ENCODE measurements at regions not wholly inside any gene's neighbourhood (a gene's known extent, or its start where the extent isn't known, plus 50 kb on each side); places are given as distances from the start of the nearest gene placed in this dataset.
"Not testable (repeated sequence)": the region's sequence is repeated elsewhere in the genome, so short reads cannot be mapped to it uniquely, and the experiment has no call there.

DNA sequence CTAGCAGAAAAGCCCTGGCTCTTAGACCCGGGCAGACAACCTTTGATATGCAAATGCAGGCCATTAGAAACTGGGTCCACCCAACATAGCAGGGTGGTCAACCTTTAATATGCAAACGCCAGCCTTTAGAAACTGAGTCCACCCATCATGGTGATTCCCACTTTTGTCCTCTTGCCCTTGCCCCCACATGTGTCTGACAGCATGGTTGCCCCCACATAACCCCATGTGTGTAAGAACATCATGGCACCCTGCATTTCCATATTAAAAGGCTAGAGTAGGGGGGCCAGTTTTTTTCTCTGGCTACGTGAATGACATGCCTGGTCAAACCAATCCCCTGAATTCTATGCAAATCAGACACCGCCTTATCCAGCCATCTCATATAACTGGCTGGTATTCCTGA lies 273.2 kb upstream of the PRDM9 start:
- no peak for DNase-seq

DNA sequence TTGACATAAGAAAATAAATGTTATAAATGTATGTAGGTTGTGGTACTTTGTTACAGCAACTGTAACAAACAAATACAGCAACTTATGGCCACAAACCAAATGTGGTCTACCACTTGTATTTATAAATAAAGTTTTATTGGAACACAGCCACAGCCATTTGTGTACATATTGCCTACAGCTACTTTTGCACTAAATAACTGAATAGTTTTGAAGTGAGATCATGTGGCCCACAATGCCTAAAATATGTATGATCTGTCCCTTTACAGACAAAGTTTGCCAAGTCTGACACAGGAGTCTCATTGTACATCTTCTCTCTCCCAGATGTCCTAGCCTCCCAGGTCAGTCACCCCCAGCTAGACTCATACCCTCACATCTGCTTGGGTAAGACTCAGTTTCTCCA lies 283.6 kb upstream of the PRDM9 start:
- DNase-seq: no peak

DNA sequence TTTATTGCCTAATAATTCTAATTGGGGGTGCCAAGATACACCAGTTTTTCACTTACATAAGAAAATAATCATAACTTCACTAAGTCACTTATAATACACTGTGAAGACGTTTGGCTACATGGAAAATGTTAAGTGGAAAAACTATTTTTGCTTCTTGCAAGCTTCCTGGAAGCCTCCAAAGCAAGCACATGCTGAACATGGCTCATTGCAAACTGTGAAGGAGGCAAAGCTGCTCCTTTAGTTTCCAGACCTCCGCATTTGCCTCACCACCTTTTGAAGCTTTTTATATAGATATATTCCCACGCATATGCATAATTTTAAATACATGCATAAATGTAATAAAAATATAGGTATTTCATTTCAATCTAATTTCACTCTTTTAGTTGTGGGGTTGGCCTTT lies 285.6 kb upstream of the PRDM9 start:
- no peak for DNase-seq

DNA sequence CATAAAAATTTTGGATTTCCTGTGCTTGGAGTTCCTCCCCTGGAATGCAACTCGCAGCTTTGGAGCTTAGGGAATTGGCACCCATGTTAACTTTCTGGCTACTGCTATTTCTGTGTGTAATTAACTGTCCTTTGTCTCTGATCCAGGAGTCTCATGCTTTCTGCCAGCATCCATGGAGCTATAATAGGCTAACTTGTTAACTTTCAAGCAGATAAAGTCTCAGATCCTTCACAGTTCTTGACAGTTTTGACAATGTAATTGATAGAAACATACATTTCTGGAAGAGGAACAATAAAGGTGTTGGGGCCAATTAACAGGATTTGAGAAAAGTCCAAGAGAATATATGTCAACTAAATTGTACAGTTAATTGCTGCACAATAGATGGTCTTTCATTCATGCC lies 290.2 kb upstream of the PRDM9 start:
- DNase-seq: no peak

DNA sequence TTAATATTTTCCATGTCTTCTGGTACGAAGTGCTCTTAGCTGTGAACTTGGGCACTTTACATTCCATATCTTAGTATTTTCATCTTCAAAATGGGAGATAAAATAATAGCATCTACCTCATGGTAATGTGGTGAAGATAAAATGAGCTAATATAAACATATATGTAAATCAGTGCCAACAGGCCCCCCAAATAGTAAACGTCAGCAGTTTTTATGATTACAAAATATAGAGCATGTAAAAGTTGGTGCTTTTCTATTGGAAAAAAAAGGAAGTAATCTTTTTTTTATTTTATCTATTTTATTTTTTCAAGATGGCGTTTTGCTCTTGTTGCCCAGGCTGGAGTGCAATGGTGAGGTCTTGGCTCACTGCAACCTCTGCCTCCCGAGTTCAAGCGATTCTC lies 291.1 kb upstream of the PRDM9 start:
- DNase-seq: no peak

DNA sequence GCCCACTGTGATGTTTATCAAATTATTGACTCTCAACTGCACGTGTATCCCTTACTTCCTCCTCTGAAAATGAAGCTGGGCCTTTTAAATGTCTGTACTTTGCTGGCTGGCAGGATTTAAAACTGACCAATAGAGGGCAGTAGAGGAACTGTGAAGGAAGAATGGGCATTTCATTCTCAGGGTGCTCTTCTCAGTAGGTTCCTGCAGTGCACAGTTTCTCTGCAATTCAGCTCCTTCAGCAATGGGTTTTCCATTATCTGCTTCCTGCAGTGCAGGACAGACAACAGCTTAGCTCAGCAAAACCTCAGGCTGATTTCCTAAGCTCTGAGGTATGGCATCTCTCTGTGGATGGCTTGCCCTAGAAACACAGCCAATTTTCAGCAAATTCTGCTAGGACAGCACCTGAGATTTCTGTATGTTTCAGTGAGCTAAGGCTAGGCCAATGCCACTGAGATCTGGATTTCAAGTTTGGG lies 298.4 kb upstream of the PRDM9 start:
- peak; percentile 43 for DNase-seq

DNA sequence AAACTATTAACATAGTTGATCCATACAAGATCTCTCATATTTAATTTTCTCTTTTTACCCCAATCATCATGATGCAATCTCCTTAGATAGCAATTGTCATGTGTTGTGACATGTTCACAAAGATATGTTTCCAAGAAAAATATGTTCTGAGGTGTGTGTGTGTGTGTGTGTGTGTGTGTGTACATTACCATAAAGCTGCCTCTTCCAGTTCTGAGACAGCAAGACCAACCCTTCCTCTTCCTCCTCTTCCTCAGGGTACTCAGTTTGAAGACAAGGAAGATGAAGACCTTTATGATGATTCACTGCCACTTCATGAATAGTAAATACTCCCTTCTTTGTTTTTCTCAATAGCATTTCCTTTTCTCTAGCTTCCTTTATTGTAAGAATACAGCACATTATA lies 303.3 kb upstream of the PRDM9 start:
- no peak for DNase-seq

DNA sequence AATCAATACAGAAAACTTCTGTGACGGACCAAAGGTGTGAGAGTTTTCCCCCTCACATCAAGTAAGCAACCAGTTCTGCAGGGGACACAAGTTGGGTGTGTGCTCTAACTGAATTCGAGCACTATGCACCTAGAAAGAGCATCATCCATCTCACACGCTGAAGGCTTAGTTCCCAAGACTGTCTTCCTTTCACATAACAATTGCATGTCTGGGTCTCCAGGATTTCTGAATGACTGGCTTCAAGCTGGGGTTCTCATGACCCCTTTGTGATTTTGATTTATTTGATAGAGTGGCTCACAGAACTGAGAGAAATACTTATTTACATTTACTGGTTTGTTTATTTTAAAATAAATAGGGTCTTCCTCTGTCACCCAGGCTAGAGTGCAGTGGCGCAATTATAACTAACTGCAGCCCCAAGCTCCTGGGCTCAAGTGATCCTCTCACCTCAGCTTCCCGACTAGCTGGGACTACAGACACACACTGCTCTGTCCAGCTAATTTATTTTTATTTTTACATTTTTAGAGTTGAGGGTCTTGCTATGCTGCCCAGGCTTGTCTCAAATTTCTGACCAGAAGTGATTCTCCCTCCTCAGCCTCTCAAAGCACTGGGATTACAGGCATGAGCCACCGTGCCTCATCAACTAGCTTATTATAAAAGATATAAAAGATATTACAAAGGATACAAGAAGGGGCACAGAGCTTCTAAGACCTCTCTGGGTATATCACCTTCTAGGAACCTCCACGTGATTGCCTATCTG lies 316.7 kb upstream of the CDH12 start:
- no peak for DNase-seq

DNA sequence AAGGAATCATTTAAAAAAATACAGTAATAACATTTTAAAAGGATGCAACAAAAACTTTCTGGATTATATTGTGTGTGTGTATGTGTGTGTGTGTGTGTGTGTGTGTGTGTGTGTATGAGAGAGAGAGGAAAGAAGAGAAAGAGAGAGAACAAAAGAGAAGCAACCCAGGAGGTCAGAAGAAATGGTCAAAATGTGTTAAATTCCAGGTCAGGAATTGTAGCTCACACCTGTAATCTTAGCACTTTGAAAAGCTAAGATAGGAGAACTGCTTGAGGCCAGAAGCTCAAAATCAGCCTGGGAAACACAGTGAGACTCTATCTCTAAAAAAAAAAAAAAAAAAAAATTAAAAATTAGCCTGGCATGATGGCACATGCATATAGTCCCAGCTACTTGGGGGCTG lies 311.8 kb upstream of the CDH12 start:
- no peak for DNase-seq

DNA sequence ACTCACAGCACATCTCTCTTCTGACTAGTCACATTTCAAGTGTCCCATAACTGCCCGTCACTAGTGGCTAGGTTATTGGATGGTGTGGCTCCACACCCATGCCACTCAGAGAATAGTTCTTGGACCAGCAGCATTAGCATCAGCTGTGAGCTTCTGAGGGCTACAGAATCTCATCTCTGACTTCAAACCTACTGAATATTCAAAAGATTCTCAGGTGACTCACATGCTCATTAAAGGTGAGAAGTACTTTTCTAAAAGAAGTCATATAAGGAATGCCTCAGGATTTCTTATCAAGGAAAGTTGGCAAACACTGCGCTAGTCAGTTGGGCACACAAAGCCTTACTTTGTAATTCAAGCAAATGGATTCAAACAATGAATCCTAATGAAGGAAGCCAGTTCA lies 305.0 kb upstream of the CDH12 start:
- no peak for DNase-seq

DNA sequence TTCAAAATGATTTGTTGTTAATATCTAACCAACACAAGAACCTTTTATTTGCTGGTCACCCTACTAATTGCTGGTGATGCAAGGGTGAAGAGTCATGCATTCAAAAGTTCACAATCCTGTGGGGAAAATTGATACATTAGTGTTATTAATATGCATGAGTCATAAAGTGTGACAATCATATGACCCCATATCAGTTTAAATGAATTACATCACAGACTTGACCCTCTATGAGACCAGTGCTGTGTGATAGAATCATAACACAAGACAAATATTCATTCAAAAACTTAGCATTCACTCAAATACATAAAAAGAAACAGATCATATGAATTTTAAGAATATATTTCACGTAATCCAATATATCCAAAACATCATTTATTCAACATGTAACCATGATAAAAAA lies 304.6 kb upstream of the CDH12 start:
- no peak for DNase-seq

DNA sequence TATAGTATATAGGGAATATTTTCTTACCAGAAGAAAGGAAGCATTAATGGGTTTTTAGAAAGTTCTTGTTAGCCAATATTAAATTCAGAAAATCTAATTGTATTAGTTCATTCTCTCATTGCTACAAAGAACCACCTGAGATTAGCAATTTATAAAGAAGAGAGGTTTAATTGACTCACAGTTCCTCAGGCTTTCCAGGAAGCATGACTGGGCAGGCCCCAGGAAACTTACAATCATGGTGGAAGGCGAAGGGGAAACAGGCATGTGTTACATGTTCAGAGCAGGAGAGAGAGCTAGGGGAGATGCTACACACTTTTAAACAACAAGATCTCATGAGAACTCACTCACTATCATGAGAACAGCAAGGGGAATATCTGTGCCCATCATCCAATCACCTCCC lies 304.0 kb upstream of the CDH12 start:
- DNase-seq: no peak

DNA sequence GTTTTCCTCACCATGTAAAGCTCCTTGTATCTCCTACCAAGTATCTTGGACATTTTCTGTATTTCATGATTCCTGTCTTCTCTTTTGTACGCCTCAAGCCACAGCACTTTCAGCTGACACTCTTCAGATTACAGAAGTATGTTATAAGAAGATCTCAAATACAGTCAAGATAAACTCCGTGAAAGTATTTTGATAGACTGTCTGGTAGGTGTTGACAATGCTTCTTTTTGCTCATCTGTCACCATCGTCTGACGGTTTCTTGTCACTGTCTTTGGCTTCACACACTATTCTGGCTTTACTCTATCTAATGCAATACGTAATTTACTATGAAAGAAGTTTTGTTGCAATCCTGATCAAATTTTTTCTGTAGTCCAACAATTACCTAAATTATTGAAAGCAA lies 294.5 kb upstream of the CDH12 start:
- DNase-seq: no peak

DNA sequence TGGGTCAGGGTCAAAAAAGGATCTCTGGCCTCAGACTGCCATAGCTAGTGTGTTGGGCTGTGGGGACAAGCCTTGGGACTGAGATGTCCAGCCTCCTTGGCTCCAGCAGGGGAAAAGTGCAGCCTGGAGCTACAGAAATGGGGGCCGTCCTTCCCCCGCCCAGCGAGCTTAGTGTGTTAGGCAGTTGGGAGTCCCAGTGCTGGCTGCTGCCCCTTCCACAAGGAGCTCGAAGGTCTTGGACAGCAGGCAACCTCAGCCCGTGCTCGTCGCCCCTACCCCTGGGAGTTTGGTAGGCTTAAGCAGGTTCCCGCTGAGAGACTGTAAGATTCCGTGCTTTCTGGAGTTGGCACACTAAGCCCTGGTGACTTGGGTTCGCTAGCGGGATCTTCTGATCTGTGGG lies 293.0 kb upstream of the CDH12 start:
- no peak for DNase-seq

DNA sequence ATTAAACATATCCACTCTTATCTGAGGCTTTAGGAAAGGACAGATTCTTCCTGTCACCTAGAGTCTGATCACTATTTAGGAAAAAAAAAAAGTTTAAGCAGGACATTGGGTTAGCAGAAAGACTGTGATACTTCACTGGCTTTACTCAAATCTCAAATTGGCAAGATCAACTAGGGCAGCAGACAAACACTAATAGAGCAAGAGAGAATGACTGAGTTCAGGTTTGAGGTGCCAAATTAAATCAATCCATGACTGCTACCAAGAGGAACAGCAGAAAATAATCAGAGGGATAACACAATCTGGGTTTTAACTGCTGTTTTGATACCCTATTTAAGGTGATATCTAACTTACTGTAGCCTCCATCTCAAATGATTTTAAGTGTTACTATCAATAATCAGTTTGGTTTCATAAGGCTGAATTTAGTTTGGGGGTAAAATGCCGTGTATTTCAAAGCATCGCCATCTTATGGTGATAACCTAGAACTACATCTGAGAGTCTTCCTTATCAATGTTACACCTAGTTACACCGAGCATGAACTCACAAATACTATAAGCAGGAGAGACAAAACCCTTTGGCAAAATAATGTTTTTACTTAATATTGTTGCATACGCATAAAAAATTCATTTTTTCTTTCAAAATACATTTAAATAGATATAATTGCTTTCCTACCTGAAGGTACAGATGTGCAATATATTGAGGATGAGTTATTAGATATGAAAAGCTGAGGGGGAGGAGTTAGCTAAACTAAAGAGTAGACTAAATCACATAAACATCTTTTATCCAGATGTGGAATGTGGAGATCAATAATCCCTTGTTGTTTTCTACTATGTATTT lies 286.4 kb upstream of the CDH12 start:
- DNase-seq: no peak

DNA sequence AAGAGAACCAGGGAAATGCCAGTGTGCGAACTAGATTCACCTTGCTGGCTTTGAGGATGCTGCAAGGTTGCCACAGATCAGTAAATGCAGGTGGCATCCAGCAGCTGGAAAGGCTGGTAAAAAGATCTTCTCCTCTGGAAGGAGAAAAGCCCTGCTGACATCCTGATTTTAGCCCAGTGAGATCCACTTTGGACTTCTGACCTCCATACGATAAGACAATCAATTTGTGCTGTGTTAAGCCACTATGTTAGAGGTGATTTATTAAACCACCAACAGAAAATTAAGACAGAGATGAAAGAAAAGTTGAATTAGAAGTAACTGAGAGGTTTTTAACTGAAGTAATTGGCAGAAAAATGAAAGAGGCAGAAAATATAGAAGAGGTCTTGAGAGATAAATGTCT lies 283.8 kb upstream of the CDH12 start:
- no peak for DNase-seq

DNA sequence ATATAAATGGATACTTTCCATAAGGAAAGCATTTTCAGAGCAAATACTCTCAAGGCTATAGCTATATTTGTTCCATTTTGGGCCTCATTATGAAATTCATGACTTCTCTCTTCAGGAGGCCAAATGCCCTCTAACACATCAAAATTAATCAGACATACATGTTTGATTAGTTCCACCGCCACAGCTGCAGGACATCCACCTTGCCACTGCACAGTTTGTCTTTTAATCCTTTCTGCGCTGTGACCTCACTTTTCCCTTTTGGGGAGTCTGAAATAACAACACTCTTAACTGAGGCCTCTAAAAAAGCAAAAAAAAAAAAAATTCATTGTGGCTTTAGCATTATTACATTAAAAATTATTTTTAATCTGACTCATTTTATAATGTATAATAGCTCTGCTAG lies 279.1 kb upstream of the CDH12 start:
- DNase-seq: no peak

DNA sequence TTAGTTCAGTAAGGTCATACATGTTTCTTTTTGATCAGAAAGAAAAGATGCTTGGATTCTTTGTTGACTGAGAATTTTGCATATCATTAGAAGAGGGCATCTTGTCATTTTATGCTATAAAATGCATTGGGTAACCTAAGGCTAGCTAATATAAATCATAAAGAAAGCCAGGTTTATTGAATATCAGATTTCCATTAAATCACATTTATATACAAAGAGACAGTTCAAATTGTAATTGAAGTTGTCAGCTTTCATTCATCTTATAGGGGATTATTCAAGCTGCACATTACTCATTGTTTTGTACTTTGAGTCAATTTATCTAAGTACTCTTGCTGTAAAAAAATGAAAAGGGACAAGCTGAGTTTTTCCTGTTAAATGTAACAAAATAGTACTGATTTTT lies 259.1 kb upstream of the CDH12 start:
- no peak for DNase-seq

DNA sequence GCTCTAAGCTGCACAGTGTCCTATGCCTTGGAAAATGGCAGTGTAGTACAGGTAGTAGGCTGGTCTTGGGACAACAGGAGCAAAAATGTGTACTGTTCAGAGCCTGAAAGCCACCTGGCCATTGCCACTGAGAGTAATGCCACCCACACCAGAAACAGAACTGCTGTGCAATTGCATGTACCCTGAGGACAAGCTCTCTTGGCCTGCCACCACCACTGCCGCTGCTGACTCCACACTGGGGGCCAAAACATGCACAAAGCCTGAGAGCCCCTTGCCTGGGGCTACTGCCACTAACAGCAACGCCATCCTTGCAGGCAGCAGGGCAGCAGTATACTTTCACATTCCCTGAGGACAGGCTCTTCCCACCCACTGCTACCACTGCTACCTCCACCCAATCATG lies 251.9 kb upstream of the CDH12 start:
- DNase-seq: no peak

DNA sequence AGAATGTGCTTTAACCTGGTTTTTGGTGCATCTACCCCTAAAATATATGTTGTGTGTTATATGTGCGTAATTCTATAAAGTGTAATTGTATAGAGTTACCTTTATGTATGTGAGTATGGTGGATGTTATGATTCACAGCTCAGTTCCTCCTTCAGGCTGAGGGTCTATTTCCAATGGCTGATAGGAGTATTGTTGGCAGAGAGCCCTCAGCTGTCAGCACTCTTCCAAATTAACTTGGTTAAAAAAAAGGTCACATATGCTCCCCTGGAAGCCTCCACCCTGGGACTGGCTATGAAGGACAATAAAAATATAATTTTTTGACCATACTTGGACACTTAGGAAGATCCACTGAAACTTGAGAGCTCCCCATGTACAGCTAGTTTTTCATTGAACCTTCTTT lies 250.4 kb upstream of the CDH12 start:
- DNase-seq: no peak

DNA sequence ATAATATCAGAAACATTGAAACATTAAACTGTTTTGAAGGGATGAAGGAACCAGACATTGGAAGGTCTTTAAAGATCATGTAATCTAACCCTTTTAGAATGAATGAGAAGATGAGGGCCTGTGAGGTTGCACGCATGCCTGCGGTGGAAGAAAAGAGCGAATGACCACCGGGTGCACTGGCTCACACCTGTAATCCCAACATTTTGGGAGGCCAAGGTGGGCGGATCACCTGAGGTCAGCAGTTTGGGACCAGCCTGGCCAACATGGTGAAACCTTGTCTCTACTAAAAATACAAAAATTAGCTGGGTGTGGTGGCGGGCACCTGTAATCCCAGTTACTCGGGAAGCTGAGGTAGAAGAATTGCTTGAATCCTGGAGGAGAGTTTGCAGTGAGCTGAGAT lies 242.3 kb upstream of the CDH12 start:
- not testable (repeated sequence) for DNase-seq

DNA sequence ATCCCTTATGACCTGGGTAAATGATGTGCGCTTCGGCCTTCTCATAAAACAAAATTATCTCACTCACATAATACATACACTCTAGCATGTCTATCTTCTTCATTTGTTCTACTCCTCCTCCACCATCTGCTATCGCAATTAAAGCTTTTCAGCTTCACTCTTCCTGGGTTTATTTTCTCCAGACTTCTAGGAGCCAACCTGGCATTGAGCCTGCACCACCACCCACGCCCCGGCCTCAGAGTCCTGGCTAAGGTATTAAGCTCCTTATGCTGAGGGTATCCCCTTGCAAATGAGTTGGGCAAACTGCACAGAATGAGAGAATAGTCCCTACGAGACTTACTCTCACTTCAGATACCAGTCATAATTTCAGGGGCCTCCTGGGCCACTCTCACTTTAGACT lies 236.1 kb upstream of the CDH12 start:
- DNase-seq: no peak

DNA sequence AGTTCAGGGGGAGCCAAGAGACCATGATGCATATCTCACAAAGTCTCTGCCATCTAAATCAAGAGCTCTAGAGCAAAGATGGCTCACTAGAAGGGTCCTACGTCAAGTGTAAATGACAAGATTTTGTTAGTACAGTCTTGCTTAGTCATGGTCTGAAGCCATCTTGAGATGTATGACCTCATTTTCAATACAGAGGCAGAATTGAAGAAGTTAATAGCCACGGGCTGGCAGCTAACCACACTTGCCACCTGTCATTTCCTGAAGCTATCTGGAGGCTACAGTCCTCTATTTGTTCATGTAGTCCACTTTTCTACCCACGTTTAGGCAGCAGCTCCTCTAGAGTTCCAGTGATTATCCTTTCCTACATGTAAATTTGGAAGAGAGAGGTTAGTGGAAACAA lies 231.7 kb upstream of the CDH12 start:
- no peak for DNase-seq

DNA sequence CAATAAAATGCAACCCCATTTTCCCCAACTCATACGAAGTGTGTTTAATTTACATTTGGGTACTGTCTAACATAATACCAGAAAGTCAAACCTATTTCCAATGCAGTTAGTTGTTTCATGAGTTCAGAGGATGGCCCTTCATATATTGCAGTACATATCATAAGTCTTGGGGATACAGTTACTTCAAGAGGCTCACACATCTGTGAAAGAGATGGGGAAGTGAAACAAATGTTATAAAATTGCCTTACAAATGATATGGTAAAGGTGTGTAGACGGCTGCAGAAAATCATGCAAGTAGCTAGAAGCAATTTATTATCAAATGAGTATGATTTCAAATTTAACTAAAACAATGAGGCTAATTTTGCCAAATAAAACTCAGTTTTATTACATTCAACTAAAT lies 219.0 kb upstream of the CDH12 start:
- DNase-seq: no peak
